ENCODE measurements at regions not wholly inside any gene's neighbourhood (a gene's known extent, or its start where the extent isn't known, plus 50 kb on each side); places are given as distances from the start of the nearest gene placed in this dataset.

GRCh38 chrX:117771384-117771783 lies 345.2 kb downstream of the KLHL13 start:
- ChIA-PET CTCF (no interaction called here), POLR2A (ENCODE audit: unreplicated experiment) (no interaction called here)
- Histone ChIP-seq H3K27me3 (ENCODE audit: insufficient read depth, low read depth) (no peaks in the 10 kb centered on the region), H3K4me1 (replicated peaks; ENCODE audit: insufficient read depth) (no peaks in the 10 kb centered on the region), H4K20me1 (ENCODE audit: insufficient read depth) (no peaks in the 10 kb centered on the region), H3K4me3 (no peak overlapping the region), H3K79me2 (ENCODE audit: low read depth) (no peaks in the 10 kb centered on the region), H3K36me3 (ENCODE audit: low read depth) (no peaks in the 10 kb centered on the region), H3F3A (ENCODE audit: insufficient read depth, low read depth) (no peaks in the 10 kb centered on the region), H3K9me2 (ENCODE audit: insufficient read depth) (no peaks in the 10 kb centered on the region), H3K9me3 (ENCODE audit: insufficient read depth, low read depth) (no peaks in the 10 kb centered on the region), H3K27ac (no peak overlapping the region), H3K4me2 (no peak overlapping the region), H2AFZ (no peak overlapping the region)
- no TSS peak for BruUV-seq (replicated peaks)
- TF ChIP-seq EZH2 (IDR thresholded peaks at IDR 0.05; ENCODE audit: low read depth) (no peak), CTCF (conservative IDR thresholded peaks at IDR 0.05) (no peak)
- DNase-seq, result no peak
- intact Hi-C loops (cut with micrococcal nuclease; ENCODE audit: unreplicated experiment), result no loop called here

- Histone ChIP-seq H3K79me2 (ENCODE audit: low read depth) (no peaks in the 10 kb centered on the region), H4K20me1 (ENCODE audit: insufficient read depth) (no peaks in the 10 kb centered on the region), H3K27ac (no peak overlapping the region), H3F3A (ENCODE audit: insufficient read depth, low read depth) (no peaks in the 10 kb centered on the region), H3K27me3 (ENCODE audit: insufficient read depth, low read depth) (no peaks in the 10 kb centered on the region), H3K9me3 (ENCODE audit: insufficient read depth, low read depth) (no peaks in the 10 kb centered on the region), H2AFZ (peak overlapping the region; percentile 43; the same call in 1 of the 2 replicates), H3K4me2 (no peak overlapping the region), H3K4me1 (replicated peaks; ENCODE audit: insufficient read depth) (no peaks in the 10 kb centered on the region), H3K9me2 (ENCODE audit: insufficient read depth) (no peaks in the 10 kb centered on the region), H3K36me3 (ENCODE audit: low read depth) (no peaks in the 10 kb centered on the region), H3K4me3 (no peak overlapping the region)
- no TSS peak for BruUV-seq (replicated peaks)
- no peak for TF ChIP-seq CTCF (conservative IDR thresholded peaks at IDR 0.05)
- TF ChIP-seq EZH2 (IDR thresholded peaks at IDR 0.05; ENCODE audit: low read depth), result no peak
- no peak for DNase-seq
- ChIA-PET POLR2A (ENCODE audit: unreplicated experiment) (no interaction called here), CTCF (no interaction called here)
- intact Hi-C loops (cut with micrococcal nuclease; ENCODE audit: unreplicated experiment), result no loop called here
These were observed 347.6 kb downstream of the KLHL13 start for GRCh38 chrX:117768861-117769604.

GRCh38 chrX:117765211-117765610 lies 351.4 kb downstream of the KLHL13 start:
- no peaks in the 10 kb centered on the region for H3F3A ChIP-seq (ENCODE audit: insufficient read depth, low read depth)
- H3K27me3 ChIP-seq (ENCODE audit: insufficient read depth, low read depth), result no peaks in the 10 kb centered on the region
- no peaks in the 10 kb centered on the region for H4K20me1 ChIP-seq (ENCODE audit: insufficient read depth)
- CTCF ChIA-PET, result no interaction called here
- no peaks in the 10 kb centered on the region for H3K36me3 ChIP-seq (ENCODE audit: low read depth)
- H2AFZ ChIP-seq, result no peak overlapping the region
- intact Hi-C loops (cut with micrococcal nuclease; ENCODE audit: unreplicated experiment), result no loop called here
- no peak overlapping the region for H3K4me2 ChIP-seq
- H3K79me2 ChIP-seq (ENCODE audit: low read depth), result no peaks in the 10 kb centered on the region
- H3K9me2 ChIP-seq (ENCODE audit: insufficient read depth), result no peaks in the 10 kb centered on the region
- no peaks in the 10 kb centered on the region for H3K9me3 ChIP-seq (ENCODE audit: insufficient read depth, low read depth)
- POLR2A ChIA-PET (ENCODE audit: unreplicated experiment), result interaction anchor here (0.6 kb wide), 1 partner anchor 1479 kb away, joined by 5 read pairs; no protein-coding TSS in a partner anchor
- H3K4me1 ChIP-seq (replicated peaks; ENCODE audit: insufficient read depth), result no peaks in the 10 kb centered on the region
- DNase-seq, result no peak
- no peak overlapping the region for H3K27ac ChIP-seq
- BruUV-seq (replicated peaks), result no TSS peak
- TF ChIP-seq EZH2 (IDR thresholded peaks at IDR 0.05; ENCODE audit: low read depth) (no peak), CTCF (conservative IDR thresholded peaks at IDR 0.05) (no peak)
- no peak overlapping the region for H3K4me3 ChIP-seq
